Hepatocyte (in vitro differentiated cells): ENCODE measurements at regions not wholly inside any gene's neighbourhood (a gene's known extent, or its start where the extent isn't known, plus 50 kb on each side); places are given as distances from the start of the nearest gene placed in this dataset.

ENCODE experiments used
- CTCF ChIP-seq: fragments of 200-600 bp; sonication (generic); IDR thresholded peaks from 2 replicates; pipeline ENCODE4 v1.5.1; 2016; ENCODE audit warnings: antibody characterized with exemption, mild to moderate bottlenecking; ENCODE audit not compliant: poor library complexity
- EZH2 ChIP-seq: fragments of 200-600 bp; sonication (generic); IDR thresholded peaks from 2 replicates; pipeline ENCODE4 v1.6.1; 2016; ENCODE audit warnings: antibody characterized with exemption, mild to moderate bottlenecking, borderline replicate concordance

- TF ChIP-seq CTCF = no peak
- TF ChIP-seq EZH2 = no peak
These were observed 84.0 kb upstream of the ARAP3 start for GRCh38 chr5:141765896-141766551.
